ENCODE measurements at regions not wholly inside any gene's neighbourhood (a gene's known extent, or its start where the extent isn't known, plus 50 kb on each side); places are given as distances from the start of the nearest gene placed in this dataset.

DNA sequence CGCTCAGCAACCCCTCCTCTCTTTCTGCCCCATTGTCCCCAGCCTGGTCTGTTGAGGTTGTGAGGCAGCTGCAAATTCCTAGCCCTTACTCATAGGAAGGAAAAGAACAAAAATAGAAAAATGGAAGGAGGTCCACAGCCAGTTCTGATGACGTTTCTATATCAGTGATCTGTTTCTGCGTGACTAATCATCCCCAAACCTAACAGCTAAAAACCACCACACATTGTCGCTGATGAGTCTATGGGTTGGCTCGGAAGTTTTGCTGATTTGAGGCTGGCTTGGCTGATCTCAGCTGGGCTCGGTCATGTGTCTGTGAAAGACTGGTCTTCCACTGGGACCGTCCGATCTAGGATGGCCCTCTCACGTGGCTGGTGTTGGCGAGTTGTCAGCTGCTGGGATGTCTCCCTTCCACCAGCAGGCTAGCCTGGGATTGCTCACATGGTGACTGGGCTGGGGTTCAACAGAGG, 200.6 kb upstream of the ZNF618 start:
- TF ChIP-seq EZH2phosphoT487 (IDR thresholded peaks at IDR 0.05; ENCODE audit: borderline replicate concordance, low read depth, low read length) (no peak), CTCF (conservative IDR thresholded peaks at IDR 0.05; ENCODE audit: low read length) (no peak)
- no peaks in the 10 kb centered on the region for H3K4me1 ChIP-seq (ENCODE audit: insufficient read depth, low read length, poor library complexity, severe bottlenecking)
- no peaks in the 10 kb centered on the region for H4K20me1 ChIP-seq (ENCODE audit: insufficient read depth, low read length)
- POLR2A ChIA-PET: interaction anchor here (0.7 kb wide), 1 partner anchor 31 kb away, joined by 9 read pairs; no protein-coding TSS in a partner anchor
- no peak overlapping the region for H3K27ac ChIP-seq (ENCODE audit: low read depth, low read length, poor library complexity, severe bottlenecking)
- H2AFZ ChIP-seq (ENCODE audit: low read length): no peak overlapping the region
- H3K9me3 ChIP-seq (ENCODE audit: low read length): no peaks in the 10 kb centered on the region
- no peak for DNase-seq (ENCODE audit: low spot score)
- H3K4me3 ChIP-seq (ENCODE audit: low read depth, low read length, poor library complexity, severe bottlenecking): no peak overlapping the region
- intact Hi-C loops (cut with micrococcal nuclease; ENCODE audit: unreplicated experiment): no loop called here
- H3K36me3 ChIP-seq (ENCODE audit: insufficient read depth, low read length): no peaks in the 10 kb centered on the region
- CTCF ChIA-PET (ENCODE audit: unreplicated experiment): no interaction called here
- BruUV-seq (replicated peaks): no TSS peak
- no peaks in the 10 kb centered on the region for H3K79me2 ChIP-seq (ENCODE audit: insufficient read depth, low read depth, low read length)
- no peak overlapping the region for H3K4me2 ChIP-seq (ENCODE audit: low read length)
- no peaks in the 10 kb centered on the region for H3K9me2 ChIP-seq (ENCODE audit: insufficient read depth, low read length)

DNA sequence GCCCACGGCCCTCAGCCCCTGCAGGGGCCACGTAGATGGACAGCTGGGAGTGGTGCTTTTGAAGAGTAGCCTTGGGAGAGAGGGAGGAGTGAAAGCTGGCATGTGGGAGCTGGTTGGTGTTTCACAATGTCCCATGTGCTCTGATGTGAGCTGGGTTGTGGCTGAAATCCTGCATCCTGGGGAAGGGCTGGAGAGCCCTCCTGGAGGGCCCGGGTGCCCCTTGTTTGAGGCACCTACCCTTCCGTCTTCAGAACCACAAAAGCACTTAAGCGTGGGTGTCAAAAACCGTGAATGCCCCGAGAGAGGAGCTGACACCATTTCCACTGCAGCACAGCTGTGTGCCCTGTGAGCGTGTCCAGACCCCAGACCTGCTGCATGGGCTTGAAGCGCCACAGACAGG, 199.1 kb upstream of the ZNF618 start:
- no peak for DNase-seq (ENCODE audit: low spot score)
- Histone ChIP-seq H2AFZ (ENCODE audit: low read length) (no peak overlapping the region), H3K4me1 (ENCODE audit: insufficient read depth, low read length, poor library complexity, severe bottlenecking) (no peaks in the 10 kb centered on the region), H3K36me3 (ENCODE audit: insufficient read depth, low read length) (no peaks in the 10 kb centered on the region), H3K4me3 (ENCODE audit: low read depth, low read length, poor library complexity, severe bottlenecking) (no peak overlapping the region), H3K9me2 (ENCODE audit: insufficient read depth, low read length) (no peaks in the 10 kb centered on the region), H4K20me1 (ENCODE audit: insufficient read depth, low read length) (no peaks in the 10 kb centered on the region), H3K9me3 (ENCODE audit: low read length) (no peaks in the 10 kb centered on the region), H3K4me2 (ENCODE audit: low read length) (no peak overlapping the region), H3K27ac (ENCODE audit: low read depth, low read length, poor library complexity, severe bottlenecking) (no peak overlapping the region), H3K79me2 (ENCODE audit: insufficient read depth, low read depth, low read length) (no peaks in the 10 kb centered on the region)
- POLR2A ChIA-PET: no interaction called here
- CTCF ChIA-PET (ENCODE audit: unreplicated experiment): no interaction called here
- intact Hi-C loops (cut with micrococcal nuclease; ENCODE audit: unreplicated experiment): no loop called here
- no TSS peak for BruUV-seq (replicated peaks)
- TF ChIP-seq EZH2phosphoT487 (IDR thresholded peaks at IDR 0.05; ENCODE audit: borderline replicate concordance, low read depth, low read length) (no peak), CTCF (conservative IDR thresholded peaks at IDR 0.05; ENCODE audit: low read length) (no peak)

DNA sequence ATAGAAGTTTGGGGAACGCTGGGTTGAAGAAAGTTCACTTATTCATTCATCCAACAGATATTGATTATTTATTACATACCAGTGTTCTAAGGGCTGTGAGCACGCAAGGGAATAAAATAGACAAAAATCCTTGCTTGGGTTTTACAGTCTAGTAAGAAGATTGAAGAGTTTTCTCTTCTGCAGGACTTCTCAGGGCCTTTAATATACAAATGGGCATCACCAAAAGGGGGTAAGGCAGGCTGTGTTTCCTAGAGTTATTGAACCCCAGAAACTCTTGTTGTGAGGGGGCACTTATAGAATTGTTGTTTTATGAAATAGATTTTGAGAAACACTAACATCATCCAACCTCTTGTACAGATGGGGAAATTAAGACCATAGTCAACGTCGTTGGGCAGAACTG, 198.5 kb upstream of the ZNF618 start:
- Histone ChIP-seq H3K9me2 (ENCODE audit: insufficient read depth, low read length) (no peaks in the 10 kb centered on the region), H4K20me1 (ENCODE audit: insufficient read depth, low read length) (no peaks in the 10 kb centered on the region), H2AFZ (ENCODE audit: low read length) (no peak overlapping the region), H3K36me3 (ENCODE audit: insufficient read depth, low read length) (no peaks in the 10 kb centered on the region), H3K79me2 (ENCODE audit: insufficient read depth, low read depth, low read length) (no peaks in the 10 kb centered on the region), H3K4me2 (ENCODE audit: low read length) (no peak overlapping the region), H3K4me1 (ENCODE audit: insufficient read depth, low read length, poor library complexity, severe bottlenecking) (no peaks in the 10 kb centered on the region), H3K27ac (ENCODE audit: low read depth, low read length, poor library complexity, severe bottlenecking) (no peak overlapping the region), H3K4me3 (ENCODE audit: low read depth, low read length, poor library complexity, severe bottlenecking) (no peak overlapping the region), H3K9me3 (ENCODE audit: low read length) (no peaks in the 10 kb centered on the region)
- BruUV-seq (replicated peaks): no TSS peak
- no peak for TF ChIP-seq CTCF (conservative IDR thresholded peaks at IDR 0.05; ENCODE audit: low read length)
- no peak for TF ChIP-seq EZH2phosphoT487 (IDR thresholded peaks at IDR 0.05; ENCODE audit: borderline replicate concordance, low read depth, low read length)
- no peak for DNase-seq (ENCODE audit: low spot score)
- ChIA-PET POLR2A (no interaction called here), CTCF (ENCODE audit: unreplicated experiment) (no interaction called here)
- intact Hi-C loops (cut with micrococcal nuclease; ENCODE audit: unreplicated experiment): no loop called here
